Suprapubic skin (tissue), 4 donors: ENCODE measurements at regions not wholly inside any gene's neighbourhood (a gene's known extent, or its start where the extent isn't known, plus 50 kb on each side); places are given as distances from the start of the nearest gene placed in this dataset.
"Not testable (repeated sequence)": the region's sequence is repeated elsewhere in the genome, so short reads cannot be mapped to it uniquely, and the experiment has no call there.

Experiments used
- DNase-seq, 2 donors: peaks; one replicate each; pipeline ENCODE4 v3.0.0-alpha.2; 2019; ENCODE audit warnings: low spot score in 2 of 2
- H3K27ac ChIP-seq: fragments of 200-600 bp; sonication (generic); one replicate; pipeline ENCODE4 v1.5.1; 2019
- H3K27me3 ChIP-seq: fragments of 200-600 bp; sonication (generic); one replicate; pipeline ENCODE4 v1.5.1; 2019
- H3K36me3 ChIP-seq: fragments of 200-600 bp; sonication (generic); one replicate; pipeline ENCODE4 v1.5.1; 2019
- H3K4me1 ChIP-seq: fragments of 200-600 bp; sonication (generic); one replicate; pipeline ENCODE4 v1.5.1; 2019
- H3K4me3 ChIP-seq: fragments of 200-600 bp; sonication (generic); one replicate; pipeline ENCODE4 v1.5.1; 2019; ENCODE audit warnings: mild to moderate bottlenecking
- H3K9me3 ChIP-seq: fragments of 200-600 bp; sonication (generic); one replicate; pipeline ENCODE4 v1.5.1; 2019
- EP300 ChIP-seq: sonication (generic); formaldehyde crosslinking; IDR thresholded peaks from one replicate; pipeline ENCODE4 v1.6.1; 2017; ENCODE audit warnings: antibody characterized with exemption
- POLR2A ChIP-seq, 2 donors: fragments of 450-650 bp; IDR thresholded peaks; one replicate each; pipeline ENCODE4 v1.6.1; 2017; ENCODE audit warnings: antibody characterized with exemption in 2 of 2, mild to moderate bottlenecking in 2 of 2, moderate library complexity in 2 of 2
- POLR2AphosphoS5 ChIP-seq, 3 donors: sonication (generic); formaldehyde crosslinking; IDR thresholded peaks; one replicate each; pipeline ENCODE4 v1.6.1; 2017; ENCODE audit warnings: antibody characterized with exemption in 3 of 3
- WGBS: methylation state at CpG from one replicate; pipeline ENCODE4 v1.1.5; 2018; 5-methylcytosine and 5-hydroxymethylcytosine counted together
- TF ChIP-seq, protein P1 (sequence below), 2 donors: fragments of 200-600 bp in 1 of 2; fragments of 450-650 bp in 1 of 2; sonication (generic) in 1 of 2; IDR thresholded peaks; one replicate each; pipeline ENCODE4 v1.5.1; 2016 to 2019; ENCODE audit warnings: antibody characterized with exemption in 2 of 2, mild to moderate bottlenecking in 1 of 2, moderate library complexity in 1 of 2

DNA sequence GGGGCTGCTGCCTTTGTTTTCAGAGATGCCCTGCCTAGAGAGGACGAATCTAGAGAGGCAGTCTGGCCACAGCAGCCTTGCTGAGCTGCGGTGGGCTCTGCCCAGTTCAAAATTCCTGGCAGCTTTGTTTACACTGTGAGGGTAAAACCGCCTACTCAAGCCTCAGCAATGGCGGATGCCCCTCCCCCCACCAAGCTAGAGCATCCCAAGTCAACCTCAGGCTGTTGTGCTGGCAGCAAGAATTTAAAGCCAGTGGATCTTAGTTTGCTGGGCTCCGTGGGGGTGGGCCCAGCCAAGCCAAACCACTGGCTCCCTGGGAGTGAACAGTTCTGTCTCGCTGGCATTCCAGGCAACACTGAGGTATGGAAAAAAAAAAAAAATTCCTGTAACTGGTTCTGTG is 970.9 kb downstream of the TBC1D32 start:
- Histone ChIP-seq H3K27ac (no peak overlapping the region), H3K36me3 (no peaks in the 10 kb centered on the region), H3K4me3 (no peak overlapping the region), H3K4me1 (no peaks in the 10 kb centered on the region), H3K9me3 (no peaks in the 10 kb centered on the region), H3K27me3 (no peaks in the 10 kb centered on the region)
- DNase-seq, result no peak
- TF ChIP-seq EP300, result no peak
- no peak for TF ChIP-seq POLR2AphosphoS5 (IDR thresholded peaks at IDR 0.05)
- no peak for TF ChIP-seq POLR2A (IDR thresholded peaks at IDR 0.05)
- TF ChIP-seq, protein P1, sequence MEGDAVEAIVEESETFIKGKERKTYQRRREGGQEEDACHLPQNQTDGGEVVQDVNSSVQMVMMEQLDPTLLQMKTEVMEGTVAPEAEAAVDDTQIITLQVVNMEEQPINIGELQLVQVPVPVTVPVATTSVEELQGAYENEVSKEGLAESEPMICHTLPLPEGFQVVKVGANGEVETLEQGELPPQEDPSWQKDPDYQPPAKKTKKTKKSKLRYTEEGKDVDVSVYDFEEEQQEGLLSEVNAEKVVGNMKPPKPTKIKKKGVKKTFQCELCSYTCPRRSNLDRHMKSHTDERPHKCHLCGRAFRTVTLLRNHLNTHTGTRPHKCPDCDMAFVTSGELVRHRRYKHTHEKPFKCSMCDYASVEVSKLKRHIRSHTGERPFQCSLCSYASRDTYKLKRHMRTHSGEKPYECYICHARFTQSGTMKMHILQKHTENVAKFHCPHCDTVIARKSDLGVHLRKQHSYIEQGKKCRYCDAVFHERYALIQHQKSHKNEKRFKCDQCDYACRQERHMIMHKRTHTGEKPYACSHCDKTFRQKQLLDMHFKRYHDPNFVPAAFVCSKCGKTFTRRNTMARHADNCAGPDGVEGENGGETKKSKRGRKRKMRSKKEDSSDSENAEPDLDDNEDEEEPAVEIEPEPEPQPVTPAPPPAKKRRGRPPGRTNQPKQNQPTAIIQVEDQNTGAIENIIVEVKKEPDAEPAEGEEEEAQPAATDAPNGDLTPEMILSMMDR (IDR thresholded peaks at IDR 0.05), result no peak
- 75% methylated on average over 6 of the region's 6 CpGs for WGBS

DNA sequence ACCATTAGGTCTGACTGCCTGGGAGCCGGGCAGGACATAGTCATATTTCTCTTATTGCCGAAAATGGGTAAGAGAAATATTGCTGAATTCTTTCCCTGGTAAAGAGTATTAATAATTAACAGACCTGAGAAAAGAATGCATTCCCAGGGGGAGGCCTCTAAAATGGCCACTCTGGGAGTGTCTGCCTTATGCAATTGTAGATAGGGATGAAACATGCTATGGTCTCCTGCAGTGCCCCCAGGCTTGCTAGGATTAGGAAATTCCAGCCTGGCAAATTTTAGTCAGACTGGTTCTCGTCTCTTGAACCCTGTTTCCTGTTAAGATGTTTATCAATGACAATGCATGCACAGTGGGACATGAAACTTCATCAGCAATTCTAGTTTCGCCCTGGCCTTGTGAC is 975.7 kb downstream of the TBC1D32 start:
- not testable (repeated sequence) for DNase-seq, H3K27me3 ChIP-seq, H3K27ac ChIP-seq, H3K4me1 ChIP-seq, H3K4me3 ChIP-seq, H3K9me3 ChIP-seq, H3K36me3 ChIP-seq
- 87% methylated on average over 4 of the region's 4 CpGs for WGBS

DNA sequence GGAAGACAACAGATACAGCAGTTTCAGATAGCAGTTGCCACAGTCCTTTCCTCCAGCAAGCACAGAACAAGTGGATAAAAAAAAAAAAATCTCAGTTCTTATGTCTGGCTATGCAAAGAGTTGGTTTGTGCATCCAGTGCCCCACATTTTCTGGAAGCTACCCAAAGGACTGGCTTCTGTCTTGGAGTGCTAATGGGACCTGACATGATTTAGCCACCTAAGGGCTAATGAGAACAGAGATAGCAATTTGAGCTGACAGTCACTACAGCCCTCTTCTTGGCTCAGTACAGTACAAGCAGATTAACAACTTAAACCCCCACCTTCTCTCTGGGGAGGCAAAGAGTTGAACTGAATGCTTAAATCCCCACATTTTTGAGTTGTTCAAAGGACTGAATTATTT is 976.8 kb downstream of the TBC1D32 start:
- Histone ChIP-seq H3K4me1 (no peaks in the 10 kb centered on the region), H3K4me3 (no peak overlapping the region), H3K9me3 (no peaks in the 10 kb centered on the region), H3K27ac (no peak overlapping the region), H3K27me3 (no peaks in the 10 kb centered on the region), H3K36me3 (no peaks in the 10 kb centered on the region)
- TF ChIP-seq POLR2AphosphoS5 (IDR thresholded peaks at IDR 0.05) (no peak), EP300 (no peak), POLR2A (IDR thresholded peaks at IDR 0.05) (no peak)
- TF ChIP-seq, protein P1 (IDR thresholded peaks at IDR 0.05), result no peak
- no peak for DNase-seq

DNA sequence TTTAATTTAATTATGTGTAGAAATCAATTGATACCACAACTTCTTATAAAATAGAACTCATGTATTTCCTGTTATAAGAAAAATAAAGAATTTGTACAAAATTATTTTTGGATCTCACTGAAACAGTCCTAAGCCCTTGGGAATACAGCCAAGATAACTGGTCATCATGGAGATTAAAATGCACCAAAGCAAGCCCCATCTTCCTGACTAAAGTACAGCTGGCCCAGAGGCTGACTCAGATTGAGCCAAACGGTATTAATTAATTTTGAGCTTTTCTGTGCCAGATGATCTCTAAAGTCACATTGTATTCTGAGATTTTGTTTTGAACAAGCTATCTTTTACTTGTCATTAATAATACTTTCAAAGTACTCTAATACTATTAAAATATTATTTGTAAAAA is 978.5 kb downstream of the TBC1D32 start:
- H3K4me1 ChIP-seq, result no peaks in the 10 kb centered on the region
- no peak for TF ChIP-seq EP300
- no peak for TF ChIP-seq POLR2A (IDR thresholded peaks at IDR 0.05)
- no peak for TF ChIP-seq POLR2AphosphoS5 (IDR thresholded peaks at IDR 0.05)
- TF ChIP-seq, protein P1 (IDR thresholded peaks at IDR 0.05), result no peak
- no peak for DNase-seq
- H3K27me3 ChIP-seq, result no peaks in the 10 kb centered on the region
- 61% methylated on average over 1 of the region's 1 CpG for WGBS
- no peaks in the 10 kb centered on the region for H3K9me3 ChIP-seq
- H3K36me3 ChIP-seq, result no peaks in the 10 kb centered on the region
- H3K4me3 ChIP-seq, result no peak overlapping the region
- no peak overlapping the region for H3K27ac ChIP-seq

DNA sequence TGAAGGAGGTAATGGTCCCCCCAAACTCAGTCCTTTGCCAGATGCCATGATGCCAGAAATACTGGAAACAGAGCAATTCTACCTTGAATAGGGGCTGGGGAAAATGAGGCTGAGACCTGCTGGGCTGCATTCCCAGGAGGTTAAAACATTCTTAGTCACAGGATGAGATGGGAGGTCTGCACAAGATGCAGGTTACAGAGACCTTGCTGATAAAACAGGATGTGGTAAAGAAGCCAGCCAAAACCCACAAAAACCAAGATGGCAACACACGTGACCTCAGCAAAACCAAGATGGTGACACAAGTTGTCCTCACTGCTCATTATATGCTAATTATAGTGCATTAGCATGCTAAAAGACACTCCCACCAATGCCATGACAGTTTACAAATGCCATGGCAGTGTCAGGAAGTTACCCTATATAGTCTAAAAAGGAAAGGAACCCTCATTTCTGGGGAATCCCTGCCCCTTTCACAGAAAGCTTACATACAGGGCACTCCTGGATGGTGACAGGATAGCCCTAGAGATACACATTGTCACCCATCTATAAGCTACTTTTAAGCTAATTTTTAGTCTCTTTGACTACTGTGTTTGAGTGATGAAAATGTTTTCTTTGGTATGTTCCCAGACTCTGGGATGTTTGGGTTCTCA is 979.7 kb downstream of the TBC1D32 start:
- no peak for DNase-seq
- Histone ChIP-seq H3K36me3 (no peaks in the 10 kb centered on the region), H3K27ac (no peak overlapping the region), H3K9me3 (no peaks in the 10 kb centered on the region), H3K4me1 (no peaks in the 10 kb centered on the region), H3K4me3 (no peak overlapping the region), H3K27me3 (no peaks in the 10 kb centered on the region)
- TF ChIP-seq POLR2A (IDR thresholded peaks at IDR 0.05), result no peak
- no peak for TF ChIP-seq POLR2AphosphoS5 (IDR thresholded peaks at IDR 0.05)
- TF ChIP-seq EP300, result no peak
- TF ChIP-seq, protein P1 (IDR thresholded peaks at IDR 0.05), result no peak
- WGBS, result 72% methylated on average over 1 of the region's 1 CpG

DNA sequence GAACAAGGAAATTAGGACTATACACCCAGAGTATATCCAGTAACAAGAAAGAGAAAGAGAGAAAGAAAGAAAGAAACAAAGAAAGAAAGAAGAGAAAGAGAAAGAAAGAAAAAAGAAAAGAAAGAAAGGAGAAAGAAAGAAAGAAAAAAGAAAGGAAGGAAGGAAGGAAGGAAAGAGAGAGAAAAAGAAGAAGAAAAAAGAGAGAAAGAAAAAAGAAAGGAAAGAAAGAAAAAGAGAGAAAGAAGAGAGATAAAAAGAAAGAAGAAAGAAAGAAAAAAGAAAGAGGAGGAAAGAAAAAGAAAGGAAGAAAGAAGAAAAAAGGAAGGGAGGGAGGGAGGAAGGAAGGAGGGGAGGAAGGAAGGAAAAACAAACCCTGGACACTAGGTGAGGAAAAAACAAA is 981.8 kb downstream of the TBC1D32 start:
- Histone ChIP-seq H3K9me3 (no peaks in the 10 kb centered on the region), H3K4me3 (no peak overlapping the region), H3K36me3 (no peaks in the 10 kb centered on the region), H3K27me3 (no peaks in the 10 kb centered on the region), H3K4me1 (no peaks in the 10 kb centered on the region), H3K27ac (no peak overlapping the region)
- no peak for DNase-seq
- no peak for TF ChIP-seq POLR2AphosphoS5 (IDR thresholded peaks at IDR 0.05)
- no peak for TF ChIP-seq POLR2A (IDR thresholded peaks at IDR 0.05)
- TF ChIP-seq, protein P1 (IDR thresholded peaks at IDR 0.05), result no peak
- no peak for TF ChIP-seq EP300
